ENCODE measurements at regions not wholly inside any gene's neighbourhood (a gene's known extent, or its start where the extent isn't known, plus 50 kb on each side); places are given as distances from the start of the nearest gene placed in this dataset.

GRCh38 chr7:155969192-155969929 lies 157.1 kb upstream of the SHH start:
- TF ChIP-seq, protein P1, sequence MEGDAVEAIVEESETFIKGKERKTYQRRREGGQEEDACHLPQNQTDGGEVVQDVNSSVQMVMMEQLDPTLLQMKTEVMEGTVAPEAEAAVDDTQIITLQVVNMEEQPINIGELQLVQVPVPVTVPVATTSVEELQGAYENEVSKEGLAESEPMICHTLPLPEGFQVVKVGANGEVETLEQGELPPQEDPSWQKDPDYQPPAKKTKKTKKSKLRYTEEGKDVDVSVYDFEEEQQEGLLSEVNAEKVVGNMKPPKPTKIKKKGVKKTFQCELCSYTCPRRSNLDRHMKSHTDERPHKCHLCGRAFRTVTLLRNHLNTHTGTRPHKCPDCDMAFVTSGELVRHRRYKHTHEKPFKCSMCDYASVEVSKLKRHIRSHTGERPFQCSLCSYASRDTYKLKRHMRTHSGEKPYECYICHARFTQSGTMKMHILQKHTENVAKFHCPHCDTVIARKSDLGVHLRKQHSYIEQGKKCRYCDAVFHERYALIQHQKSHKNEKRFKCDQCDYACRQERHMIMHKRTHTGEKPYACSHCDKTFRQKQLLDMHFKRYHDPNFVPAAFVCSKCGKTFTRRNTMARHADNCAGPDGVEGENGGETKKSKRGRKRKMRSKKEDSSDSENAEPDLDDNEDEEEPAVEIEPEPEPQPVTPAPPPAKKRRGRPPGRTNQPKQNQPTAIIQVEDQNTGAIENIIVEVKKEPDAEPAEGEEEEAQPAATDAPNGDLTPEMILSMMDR (IDR thresholded peaks at IDR 0.05), result no peak
- TF ChIP-seq POLR2AphosphoS5 (IDR thresholded peaks at IDR 0.05) (no peak), POLR2A (IDR thresholded peaks at IDR 0.05) (no peak)

Measured in suprapubic skin (tissue), 4 donors.